ENCODE measurements at regions not wholly inside any gene's neighbourhood (a gene's known extent, or its start where the extent isn't known, plus 50 kb on each side); places are given as distances from the start of the nearest gene placed in this dataset.
"Not testable (repeated sequence)": the region's sequence is repeated elsewhere in the genome, so short reads cannot be mapped to it uniquely, and the experiment has no call there.

- in situ Hi-C loops (cut with HindIII; ENCODE audit: low sequenced_read_pairs) = no loop called here
Measured at GRCh38 chr6:121748850-121749249, 313.4 kb downstream of the GJA1 start.

GRCh38 chr6:121755485-121755884 lies 320.0 kb downstream of the GJA1 start:
- in situ Hi-C loops (cut with HindIII; ENCODE audit: low sequenced_read_pairs) = no loop called here

- in situ Hi-C loops (cut with HindIII; ENCODE audit: low sequenced_read_pairs) = no loop called here
Measured at GRCh38 chr6:121756666-121757065, 321.2 kb downstream of the GJA1 start.

- in situ Hi-C loops (cut with HindIII; ENCODE audit: low sequenced_read_pairs) = no loop called here
Measured at GRCh38 chr6:121759370-121759769, 323.9 kb downstream of the GJA1 start.

GRCh38 chr6:121760191-121760590 lies 324.7 kb downstream of the GJA1 start:
- in situ Hi-C loops (cut with HindIII; ENCODE audit: low sequenced_read_pairs) = no loop called here

- in situ Hi-C loops (cut with HindIII; ENCODE audit: low sequenced_read_pairs) = no loop called here
Measured at GRCh38 chr6:121760745-121761144, 325.3 kb downstream of the GJA1 start.

- in situ Hi-C loops (cut with HindIII; ENCODE audit: low sequenced_read_pairs) = no loop called here
Measured at GRCh38 chr6:121764493-121764892, 329.0 kb downstream of the GJA1 start.

GRCh38 chr6:121765060-121765459 lies 329.6 kb downstream of the GJA1 start:
- in situ Hi-C loops (cut with HindIII; ENCODE audit: low sequenced_read_pairs) = no loop called here

GRCh38 chr6:121767211-121767610 lies 331.8 kb downstream of the GJA1 start:
- in situ Hi-C loops (cut with HindIII; ENCODE audit: low sequenced_read_pairs) = no loop called here

- in situ Hi-C loops (cut with HindIII; ENCODE audit: low sequenced_read_pairs) = no loop called here
Measured at GRCh38 chr6:121770943-121771342, 335.5 kb downstream of the GJA1 start.

- in situ Hi-C loops (cut with HindIII; ENCODE audit: low sequenced_read_pairs) = no loop called here
Measured at GRCh38 chr6:121771937-121772720, 336.7 kb downstream of the GJA1 start.

GRCh38 chr6:121776054-121776453 lies 340.6 kb downstream of the GJA1 start:
- in situ Hi-C loops (cut with HindIII; ENCODE audit: low sequenced_read_pairs) = no loop called here

- in situ Hi-C loops (cut with HindIII; ENCODE audit: low sequenced_read_pairs) = no loop called here
Measured at GRCh38 chr6:121780325-121781321, 345.2 kb downstream of the GJA1 start.

- in situ Hi-C loops (cut with HindIII; ENCODE audit: low sequenced_read_pairs) = no loop called here
Measured at GRCh38 chr6:121791396-121792315, 356.2 kb downstream of the GJA1 start.

- in situ Hi-C loops (cut with HindIII; ENCODE audit: low sequenced_read_pairs) = no loop called here
Measured at GRCh38 chr6:121794630-121795029, 359.2 kb downstream of the GJA1 start.

GRCh38 chr6:121797598-121797997 lies 362.2 kb downstream of the GJA1 start:
- in situ Hi-C loops (cut with HindIII; ENCODE audit: low sequenced_read_pairs) = not testable (repeated sequence)

GRCh38 chr6:121798126-121798525 lies 362.7 kb downstream of the GJA1 start:
- in situ Hi-C loops (cut with HindIII; ENCODE audit: low sequenced_read_pairs) = not testable (repeated sequence)

- in situ Hi-C loops (cut with HindIII; ENCODE audit: low sequenced_read_pairs) = no loop called here
Measured at GRCh38 chr6:121799574-121799973, 364.1 kb downstream of the GJA1 start.

GRCh38 chr6:121800047-121800446 lies 364.6 kb downstream of the GJA1 start:
- in situ Hi-C loops (cut with HindIII; ENCODE audit: low sequenced_read_pairs) = no loop called here

- in situ Hi-C loops (cut with HindIII; ENCODE audit: low sequenced_read_pairs) = no loop called here
Measured at GRCh38 chr6:121806116-121806515, 370.7 kb downstream of the GJA1 start.

GRCh38 chr6:121809211-121809610 lies 373.8 kb downstream of the GJA1 start:
- in situ Hi-C loops (cut with HindIII; ENCODE audit: low sequenced_read_pairs) = no loop called here

Measured in DLD1 (cell line).